ENCODE measurements at regions not wholly inside any gene's neighbourhood (a gene's known extent, or its start where the extent isn't known, plus 50 kb on each side); places are given as distances from the start of the nearest gene placed in this dataset.

- Histone ChIP-seq H3K4me1 (ENCODE audit: insufficient read depth) (peaks cover 8% of the 10 kb centered on the region; the same call in 1 of the 2 replicates), H3K79me2 (ENCODE audit: insufficient read depth) (no peaks in the 10 kb centered on the region), H2AFZ (no peak overlapping the region), H3K9me2 (ENCODE audit: insufficient read depth) (no peaks in the 10 kb centered on the region), H3K27ac (no peak overlapping the region), H3K4me2 (ENCODE audit: unreplicated experiment) (no peak overlapping the region), H3F3A (ENCODE audit: insufficient read depth) (peaks cover 9% of the 10 kb centered on the region; the same call in 1 of the 2 replicates), H3K27me3 (replicated peaks; ENCODE audit: insufficient read depth) (no peaks in the 10 kb centered on the region), H3K4me3 (no peak overlapping the region), H3K9me3 (ENCODE audit: low read depth) (no peaks in the 10 kb centered on the region), H3K9ac (no peak overlapping the region), H4K20me1 (ENCODE audit: insufficient read depth) (no peaks in the 10 kb centered on the region), H3K36me3 (ENCODE audit: low read depth) (no peaks in the 10 kb centered on the region)
- in situ Hi-C loops (cut with MboI), result no loop called here
- DNase-seq, result no peak
- 5 to 6% methylated on average over 1 of the region's 1 CpG for whole genome bisulfite sequencing, 2 experiments (ENCODE audit: low coverage in 1 of 2, low lambda C conversion rate in 2 of 2, missing lambda C conversion rate in 2 of 2)
- TF ChIP-seq EZH2phosphoT487 (IDR thresholded peaks at IDR 0.05; ENCODE audit: insufficient read depth, low read depth), result no peak
- no peak for TF ChIP-seq EZH2 (IDR thresholded peaks at IDR 0.05; ENCODE audit: insufficient read depth, poor library complexity, severe bottlenecking)
These were observed 80.9 kb upstream of the POU3F3 start for GRCh38 chr2:104772996-104773395.

GRCh38 chr2:104774631-104775030 lies 79.3 kb upstream of the POU3F3 start:
- Histone ChIP-seq H4K20me1 (ENCODE audit: insufficient read depth) (no peaks in the 10 kb centered on the region), H3K9me2 (ENCODE audit: insufficient read depth) (no peaks in the 10 kb centered on the region), H2AFZ (no peak overlapping the region), H3K27me3 (replicated peaks; ENCODE audit: insufficient read depth) (no peaks in the 10 kb centered on the region), H3K79me2 (ENCODE audit: insufficient read depth) (no peaks in the 10 kb centered on the region), H3F3A (ENCODE audit: insufficient read depth) (0 out of 2 replicates have a peak, but pooled peaks cover under 1% of the 10 kb centered on the region), H3K36me3 (ENCODE audit: low read depth) (no peaks in the 10 kb centered on the region), H3K4me1 (ENCODE audit: insufficient read depth) (no peaks in the 10 kb centered on the region), H3K4me2 (ENCODE audit: unreplicated experiment) (no peak overlapping the region), H3K27ac (no peak overlapping the region), H3K4me3 (no peak overlapping the region), H3K9me3 (ENCODE audit: low read depth) (no peaks in the 10 kb centered on the region), H3K9ac (no peak overlapping the region)
- in situ Hi-C loops (cut with MboI), result no loop called here
- no peak for DNase-seq
- TF ChIP-seq EZH2 (IDR thresholded peaks at IDR 0.05; ENCODE audit: insufficient read depth, poor library complexity, severe bottlenecking) (no peak), EZH2phosphoT487 (IDR thresholded peaks at IDR 0.05; ENCODE audit: insufficient read depth, low read depth) (no peak)
- 37 to 45% methylated on average over 3 of the region's 3 CpGs for WGBS, 2 experiments (ENCODE audit: low coverage in 1 of 2, low lambda C conversion rate in 2 of 2, missing lambda C conversion rate in 2 of 2)

- Histone ChIP-seq H3K9me3 (ENCODE audit: low read depth) (no peaks in the 10 kb centered on the region), H3K4me2 (ENCODE audit: unreplicated experiment) (no peak overlapping the region), H4K20me1 (ENCODE audit: insufficient read depth) (no peaks in the 10 kb centered on the region), H3F3A (ENCODE audit: insufficient read depth) (no peaks in the 10 kb centered on the region), H3K27me3 (replicated peaks; ENCODE audit: insufficient read depth) (no peaks in the 10 kb centered on the region), H3K4me3 (no peak overlapping the region), H3K9ac (no peak overlapping the region), H3K79me2 (ENCODE audit: insufficient read depth) (no peaks in the 10 kb centered on the region), H3K27ac (no peak overlapping the region), H3K4me1 (ENCODE audit: insufficient read depth) (no peaks in the 10 kb centered on the region), H3K9me2 (ENCODE audit: insufficient read depth) (no peaks in the 10 kb centered on the region), H3K36me3 (ENCODE audit: low read depth) (no peaks in the 10 kb centered on the region), H2AFZ (no peak overlapping the region)
- no peak for DNase-seq
- in situ Hi-C loops (cut with MboI), result no loop called here
- WGBS, 2 experiments (ENCODE audit: low coverage in 1 of 2, low lambda C conversion rate in 2 of 2, missing lambda C conversion rate in 2 of 2), result 36 to 44% methylated on average over 2 of the region's 2 CpGs
- TF ChIP-seq EZH2phosphoT487 (IDR thresholded peaks at IDR 0.05; ENCODE audit: insufficient read depth, low read depth) (no peak), EZH2 (IDR thresholded peaks at IDR 0.05; ENCODE audit: insufficient read depth, poor library complexity, severe bottlenecking) (no peak)
These were observed 76.2 kb upstream of the POU3F3 start for GRCh38 chr2:104777721-104778120.

- in situ Hi-C loops (cut with MboI), result no loop called here
- no peaks in the 10 kb centered on the region for H3K9me2 ChIP-seq (ENCODE audit: insufficient read depth)
- no peaks in the 10 kb centered on the region for H3F3A ChIP-seq (ENCODE audit: insufficient read depth)
- no peaks in the 10 kb centered on the region for H4K20me1 ChIP-seq (ENCODE audit: insufficient read depth)
- H3K4me2 ChIP-seq (ENCODE audit: unreplicated experiment), result no peak overlapping the region
- no peaks in the 10 kb centered on the region for H3K9me3 ChIP-seq (ENCODE audit: low read depth)
- H3K79me2 ChIP-seq (ENCODE audit: insufficient read depth), result no peaks in the 10 kb centered on the region
- no peaks in the 10 kb centered on the region for H3K27me3 ChIP-seq (replicated peaks; ENCODE audit: insufficient read depth)
- no peak overlapping the region for H3K4me3 ChIP-seq
- TF ChIP-seq EZH2phosphoT487 (IDR thresholded peaks at IDR 0.05; ENCODE audit: insufficient read depth, low read depth) (no peak), EZH2 (IDR thresholded peaks at IDR 0.05; ENCODE audit: insufficient read depth, poor library complexity, severe bottlenecking) (no peak)
- no peaks in the 10 kb centered on the region for H3K4me1 ChIP-seq (ENCODE audit: insufficient read depth)
- no peak overlapping the region for H3K9ac ChIP-seq
- no peaks in the 10 kb centered on the region for H3K36me3 ChIP-seq (ENCODE audit: low read depth)
- H3K27ac ChIP-seq, result no peak overlapping the region
- no peak overlapping the region for H2AFZ ChIP-seq
- no peak for DNase-seq
These were observed 72.8 kb upstream of the POU3F3 start for GRCh38 chr2:104781151-104781550.

- no peak overlapping the region for H3K4me3 ChIP-seq
- in situ Hi-C loops (cut with MboI), result no loop called here
- no peak overlapping the region for H2AFZ ChIP-seq
- no peaks in the 10 kb centered on the region for H3K4me1 ChIP-seq (ENCODE audit: insufficient read depth)
- H3K9ac ChIP-seq, result no peak overlapping the region
- 81% methylated on average over 2 to 3 of the region's 3 CpGs for WGBS, 2 experiments (ENCODE audit: low coverage in 1 of 2, low lambda C conversion rate in 2 of 2, missing lambda C conversion rate in 2 of 2)
- no peaks in the 10 kb centered on the region for H3K9me3 ChIP-seq (ENCODE audit: low read depth)
- no peaks in the 10 kb centered on the region for H3K79me2 ChIP-seq (ENCODE audit: insufficient read depth)
- no peaks in the 10 kb centered on the region for H3K9me2 ChIP-seq (ENCODE audit: insufficient read depth)
- H3K36me3 ChIP-seq (ENCODE audit: low read depth), result no peaks in the 10 kb centered on the region
- TF ChIP-seq EZH2phosphoT487 (IDR thresholded peaks at IDR 0.05; ENCODE audit: insufficient read depth, low read depth), result no peak
- no peak for TF ChIP-seq EZH2 (IDR thresholded peaks at IDR 0.05; ENCODE audit: insufficient read depth, poor library complexity, severe bottlenecking)
- H3K4me2 ChIP-seq (ENCODE audit: unreplicated experiment), result no peak overlapping the region
- H3K27ac ChIP-seq, result no peak overlapping the region
- H4K20me1 ChIP-seq (ENCODE audit: insufficient read depth), result no peaks in the 10 kb centered on the region
- no peaks in the 10 kb centered on the region for H3K27me3 ChIP-seq (replicated peaks; ENCODE audit: insufficient read depth)
- no peaks in the 10 kb centered on the region for H3F3A ChIP-seq (ENCODE audit: insufficient read depth)
- DNase-seq, result no peak
These were observed 69.7 kb upstream of the POU3F3 start for GRCh38 chr2:104784264-104784663.

Measured in GM23248 (cell line).